Skin of body (tissue), 1 donor: ENCODE measurements at regions not wholly inside any gene's neighbourhood (a gene's known extent, or its start where the extent isn't known, plus 50 kb on each side); places are given as distances from the start of the nearest gene placed in this dataset.

Experiments
- DNase-seq: peaks from one replicate; lab custom pipeline; 2025; lab: John Stamatoyannopoulos, UW

GRCh38 chr1:36743286-36744005 is 260.7 kb upstream of the CSF3R start:
- DNase-seq = no peak

- no peak for DNase-seq
Observed at GRCh38 chr1:36741066-36741465, 258.4 kb upstream of the CSF3R start.

- DNase-seq = no peak
Observed at GRCh38 chr1:36740446-36740845, 257.7 kb upstream of the CSF3R start.

GRCh38 chr1:36739703-36740289 is 257.1 kb upstream of the CSF3R start:
- DNase-seq = no peak

GRCh38 chr1:36738245-36738644 is 255.5 kb upstream of the CSF3R start:
- no peak for DNase-seq

- DNase-seq = no peak
Observed at GRCh38 chr1:36737767-36738166, 255.1 kb upstream of the CSF3R start.

GRCh38 chr1:36737038-36737555 is 254.4 kb upstream of the CSF3R start:
- no peak for DNase-seq

- DNase-seq = no peak
Observed at GRCh38 chr1:36735939-36736730, 253.4 kb upstream of the CSF3R start.

GRCh38 chr1:36735436-36735835 is 252.7 kb upstream of the CSF3R start:
- DNase-seq = no peak

GRCh38 chr1:36734356-36734755 is 251.6 kb upstream of the CSF3R start:
- no peak for DNase-seq

GRCh38 chr1:36733748-36734147 is 251.0 kb upstream of the CSF3R start:
- DNase-seq = no peak

- no peak for DNase-seq
Observed at GRCh38 chr1:36732015-36732356, 249.3 kb upstream of the CSF3R start.

- DNase-seq = no peak
Observed at GRCh38 chr1:36731226-36732014, 248.7 kb upstream of the CSF3R start.

- DNase-seq = no peak
Observed at GRCh38 chr1:36730599-36730998, 247.9 kb upstream of the CSF3R start.

- no peak for DNase-seq
Observed at GRCh38 chr1:36729716-36730510, 247.2 kb upstream of the CSF3R start.

GRCh38 chr1:36729289-36729688 is 246.6 kb upstream of the CSF3R start:
- DNase-seq = no peak

GRCh38 chr1:36728846-36729245 is 246.1 kb upstream of the CSF3R start:
- no peak for DNase-seq

GRCh38 chr1:36728051-36728450 is 245.3 kb upstream of the CSF3R start:
- no peak for DNase-seq

GRCh38 chr1:36725151-36725550 is 242.4 kb upstream of the CSF3R start:
- no peak for DNase-seq

- no peak for DNase-seq
Observed at GRCh38 chr1:36723813-36724212, 241.1 kb upstream of the CSF3R start.

GRCh38 chr1:36722871-36723270 is 240.2 kb upstream of the CSF3R start:
- DNase-seq = no peak
